KMS-11 (cell line): ENCODE measurements at regions not wholly inside any gene's neighbourhood (a gene's known extent, or its start where the extent isn't known, plus 50 kb on each side); places are given as distances from the start of the nearest gene placed in this dataset.
"Not testable (repeated sequence)": the region's sequence is repeated elsewhere in the genome, so short reads cannot be mapped to it uniquely, and the experiment has no call there.

Experiments used
- H2AFZ ChIP-seq: fragments of 200-600 bp; sonication (generic); 2 replicates; pipeline ENCODE4 v1.6.1; 2016; ENCODE audit warnings: antibody characterized with exemption, mixed run types, low read depth
- H3K27ac ChIP-seq: fragments of 200-600 bp; sonication (generic); 2 replicates; pipeline ENCODE4 v1.6.1; 2016; ENCODE audit warnings: mild to moderate bottlenecking, mixed run types
- H3K27me3 ChIP-seq: fragments of 200-600 bp; sonication (generic); 2 replicates; pipeline ENCODE4 v1.6.1; 2017; ENCODE audit warnings: mild to moderate bottlenecking, low read depth, mixed run types, moderate library complexity; ENCODE audit not compliant: insufficient read depth
- H3K36me3 ChIP-seq: fragments of 200-600 bp; sonication (generic); 2 replicates; pipeline ENCODE4 v1.6.1; 2017; ENCODE audit warnings: mild to moderate bottlenecking, mixed run types; ENCODE audit not compliant: insufficient read depth
- H3K4me1 ChIP-seq: fragments of 200-600 bp; sonication (generic); 2 replicates; pipeline ENCODE4 v1.6.1; 2016; ENCODE audit warnings: mild to moderate bottlenecking, low read depth, mixed run types; ENCODE audit not compliant: poor library complexity, severe bottlenecking
- H3K4me2 ChIP-seq: fragments of 200-600 bp; sonication (generic); 2 replicates; pipeline ENCODE4 v1.7.0; 2016; ENCODE audit warnings: mild to moderate bottlenecking, mixed run types
- H3K4me3 ChIP-seq: fragments of 200-600 bp; sonication (generic); IDR thresholded peaks from 2 replicates; pipeline ENCODE4 v1.6.1; 2017; ENCODE audit warnings: low read depth, low read length, mixed read lengths; ENCODE audit not compliant: insufficient read depth
- H3K79me2 ChIP-seq: fragments of 200-600 bp; sonication (generic); 2 replicates; pipeline ENCODE4 v1.6.1; 2016; ENCODE audit warnings: low read depth, mixed run types; ENCODE audit not compliant: insufficient read depth
- H3K9ac ChIP-seq: fragments of 200-600 bp; sonication (generic); 2 replicates; pipeline ENCODE4 v1.6.1; 2016; ENCODE audit warnings: mild to moderate bottlenecking, mixed run types
- H4K20me1 ChIP-seq: fragments of 200-600 bp; sonication (generic); 2 replicates; pipeline ENCODE4 v1.6.1; 2016; ENCODE audit warnings: mild to moderate bottlenecking, mixed run types; ENCODE audit not compliant: insufficient read depth
- CTCF ChIP-seq: fragments of 200-600 bp; sonication (generic); conservative IDR thresholded peaks from 2 replicates; pipeline ENCODE4 v1.6.1; 2017; ENCODE audit warnings: low read depth, mild to moderate bottlenecking, antibody characterized with exemption, low read length, moderate library complexity, mixed read lengths

- H3K79me2 ChIP-seq = no peaks in the 10 kb centered on the region
- no peaks in the 10 kb centered on the region for H3K36me3 ChIP-seq
- no peak for TF ChIP-seq CTCF
- H3K27me3 ChIP-seq = no peaks in the 10 kb centered on the region
- no peak overlapping the region for H3K27ac ChIP-seq
- H2AFZ ChIP-seq = no peak overlapping the region
- no peak overlapping the region for H3K4me2 ChIP-seq
- H3K9ac ChIP-seq = no peak overlapping the region
- H4K20me1 ChIP-seq = no peaks in the 10 kb centered on the region
- H3K4me1 ChIP-seq = no peaks in the 10 kb centered on the region
- no peak overlapping the region for H3K4me3 ChIP-seq
These were observed 674.5 kb downstream of the SH3BGRL start for GRCh38 chrX:81876437-81876836.

- Histone ChIP-seq H2AFZ (no peak overlapping the region), H3K36me3 (no peaks in the 10 kb centered on the region), H3K79me2 (no peaks in the 10 kb centered on the region), H3K9ac (no peak overlapping the region), H3K4me3 (no peak overlapping the region), H3K4me1 (no peaks in the 10 kb centered on the region), H3K4me2 (no peak overlapping the region), H4K20me1 (no peaks in the 10 kb centered on the region), H3K27ac (no peak overlapping the region), H3K27me3 (no peaks in the 10 kb centered on the region)
- TF ChIP-seq CTCF = no peak
These were observed 688.6 kb downstream of the SH3BGRL start for GRCh38 chrX:81890521-81890920.

- Histone ChIP-seq H3K9ac (no peak overlapping the region), H3K27ac (no peak overlapping the region), H3K27me3 (no peaks in the 10 kb centered on the region), H3K4me1 (no peaks in the 10 kb centered on the region), H3K4me3 (no peak overlapping the region), H2AFZ (no peak overlapping the region), H3K4me2 (no peak overlapping the region), H3K79me2 (no peaks in the 10 kb centered on the region), H4K20me1 (no peaks in the 10 kb centered on the region), H3K36me3 (no peaks in the 10 kb centered on the region)
- TF ChIP-seq CTCF = no peak
These were observed 698.6 kb downstream of the SH3BGRL start for GRCh38 chrX:81900522-81900921.

- Histone ChIP-seq H2AFZ (no peak overlapping the region), H3K36me3 (no peaks in the 10 kb centered on the region), H3K27me3 (no peaks in the 10 kb centered on the region), H3K4me2 (no peak overlapping the region), H3K4me1 (no peaks in the 10 kb centered on the region), H3K9ac (no peak overlapping the region), H4K20me1 (no peaks in the 10 kb centered on the region), H3K27ac (no peak overlapping the region), H3K79me2 (no peaks in the 10 kb centered on the region), H3K4me3 (no peak overlapping the region)
- TF ChIP-seq CTCF = no peak
These were observed 723.9 kb downstream of the SH3BGRL start for GRCh38 chrX:81925812-81926211.

GRCh38 chrX:81945911-81946310 is 744.0 kb downstream of the SH3BGRL start:
- H3K4me2 ChIP-seq, H3K4me3 ChIP-seq, H3K9ac ChIP-seq, H2AFZ ChIP-seq, H3K4me1 ChIP-seq, H3K36me3 ChIP-seq, H3K79me2 ChIP-seq, H3K27ac ChIP-seq, H4K20me1 ChIP-seq, H3K27me3 ChIP-seq: not testable (repeated sequence)
